GM18519 (cell line): ENCODE measurements at regions not wholly inside any gene's neighbourhood (a gene's known extent, or its start where the extent isn't known, plus 50 kb on each side); places are given as distances from the start of the nearest gene placed in this dataset.

Experiments used
- ATAC-seq: cut with Tn5 transposase; IDR thresholded peaks from one replicate; pipeline ENCODE4 v1.9.1; 2021; ENCODE audit warnings: mild to moderate bottlenecking, moderate library complexity; ENCODE audit not compliant: unreplicated experiment, low FRiP score

DNA sequence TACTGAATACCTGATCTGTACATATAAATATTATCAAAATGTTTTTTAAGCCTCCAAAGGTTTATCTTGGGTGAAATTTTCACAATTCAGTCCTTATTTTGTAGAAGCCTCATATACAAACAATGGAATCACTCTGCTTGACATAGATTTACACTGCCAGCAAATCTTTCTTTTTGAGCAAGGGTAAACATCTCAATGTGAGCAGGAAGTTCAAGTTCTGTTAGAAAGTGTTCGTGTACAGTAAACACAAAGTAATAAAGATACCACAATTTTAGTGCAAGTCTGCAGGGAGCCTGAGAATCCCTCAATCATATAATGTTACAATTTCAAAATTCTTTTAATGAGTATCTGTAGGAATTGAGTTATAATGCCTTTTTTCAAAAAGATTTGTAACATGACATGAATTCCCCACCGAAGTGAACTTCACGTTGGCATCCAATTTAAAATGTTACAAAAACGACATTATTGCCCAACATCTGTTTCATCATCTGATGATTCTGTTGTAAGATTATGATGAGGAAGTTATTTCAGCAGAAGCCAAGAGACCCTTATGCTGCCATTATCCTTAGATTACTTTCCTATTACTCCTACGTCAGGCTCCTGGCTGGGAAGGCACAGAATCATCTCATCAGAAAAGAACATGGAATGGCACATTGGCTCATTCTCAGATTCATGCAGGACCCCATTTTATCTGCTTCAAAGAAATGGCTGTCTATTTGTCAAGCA is 283.9 kb upstream of the ACVR2A start:
- no peak for ATAC-seq

DNA sequence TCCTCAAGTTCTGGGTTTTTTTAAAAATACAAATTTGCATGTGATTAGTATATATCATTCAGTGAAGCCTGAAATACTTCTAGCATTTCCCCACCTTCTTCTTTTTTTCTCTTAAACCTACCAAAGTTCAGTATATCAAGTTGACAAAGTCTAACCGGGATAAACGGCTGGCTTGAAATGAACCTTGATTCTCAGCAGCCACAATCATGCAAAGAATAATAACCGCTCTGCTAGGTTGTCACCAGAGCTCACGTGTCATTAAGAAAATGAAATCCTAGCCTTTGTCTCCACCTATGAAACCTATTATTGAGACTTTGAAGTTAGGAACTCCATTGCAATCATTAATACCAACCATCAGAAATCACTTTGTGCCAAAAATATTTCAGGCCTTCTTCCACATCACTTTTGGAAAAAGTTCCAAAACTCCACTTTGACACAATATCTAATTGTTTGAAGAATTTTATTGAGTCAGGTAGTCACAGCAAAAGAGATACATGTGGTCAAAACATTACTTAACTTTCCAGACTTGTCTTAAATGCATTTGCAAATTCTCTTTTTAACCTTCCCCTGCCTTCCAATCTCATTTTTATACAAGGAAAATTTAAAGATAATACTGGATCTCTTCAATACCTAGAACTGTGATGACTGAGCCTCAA is 285.6 kb upstream of the ACVR2A start:
- ATAC-seq: no peak

DNA sequence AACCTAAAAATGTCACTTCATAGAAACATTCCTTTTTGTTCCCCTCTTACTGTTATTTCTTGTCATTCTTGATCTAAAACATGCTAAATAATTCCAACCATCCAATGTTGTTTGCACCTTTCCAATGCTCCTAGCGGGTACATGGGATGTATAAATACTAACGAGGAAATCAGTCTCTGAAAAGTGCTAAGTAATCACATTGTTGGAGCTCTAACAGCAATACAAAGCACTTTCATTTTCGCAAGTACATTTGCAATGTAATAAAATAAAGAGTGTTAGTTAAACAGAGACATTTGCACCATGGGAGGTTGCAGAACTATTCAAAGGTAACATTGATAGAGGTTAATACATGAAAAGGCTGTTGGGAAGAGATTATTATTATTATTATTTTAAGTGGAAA is 286.2 kb upstream of the ACVR2A start:
- ATAC-seq: no peak

DNA sequence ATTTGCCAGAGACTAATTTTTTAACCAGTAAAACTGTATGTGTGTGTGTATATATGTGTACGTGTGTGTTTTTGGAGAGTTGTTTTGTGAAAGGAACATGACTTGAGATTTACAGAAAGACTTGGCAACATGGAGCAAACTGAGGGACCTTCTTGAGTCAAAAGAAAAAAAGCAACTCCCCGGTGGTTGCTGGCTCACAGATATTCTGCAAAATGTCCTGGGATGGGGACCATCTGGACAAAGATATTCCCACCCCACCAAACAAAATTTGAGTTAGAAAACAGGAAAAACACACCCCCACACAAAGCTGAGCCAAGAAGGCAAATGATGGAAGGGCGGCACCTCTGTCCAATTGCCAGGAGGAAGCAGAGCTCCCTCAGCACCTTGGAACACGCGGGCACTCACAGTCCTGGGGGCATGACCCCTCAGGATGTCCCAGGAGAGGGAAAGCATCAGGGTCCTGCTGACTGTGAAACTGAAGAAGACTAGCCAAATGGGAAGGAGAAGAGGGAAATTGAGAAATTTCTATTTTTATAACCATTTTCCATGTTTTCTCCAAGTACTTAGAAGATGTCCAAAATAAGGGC is 290.2 kb upstream of the ACVR2A start:
- no peak for ATAC-seq

DNA sequence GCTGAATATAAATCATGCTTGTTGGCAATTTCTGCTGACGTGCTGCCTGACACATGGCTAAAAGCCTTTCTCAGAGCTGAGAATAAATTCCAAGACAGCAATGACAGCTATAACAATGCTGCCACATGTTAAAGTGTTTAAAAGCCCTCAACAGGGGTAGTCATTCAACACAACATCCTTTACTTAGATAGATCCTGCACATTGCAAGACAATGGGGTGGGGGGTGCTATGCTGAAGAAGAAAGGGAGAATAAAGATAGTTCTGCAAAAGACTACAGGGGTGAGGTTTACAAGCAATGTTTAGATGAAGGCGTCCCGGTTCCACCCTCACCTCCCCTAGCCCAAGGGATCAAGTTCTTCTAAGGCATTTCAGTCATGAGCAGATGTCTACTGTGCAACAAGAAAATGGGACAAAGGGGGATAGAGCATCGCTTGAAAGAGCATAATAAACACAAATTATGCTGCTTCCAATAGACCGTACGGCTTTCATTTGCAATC is 291.0 kb upstream of the ACVR2A start:
- no peak for ATAC-seq

DNA sequence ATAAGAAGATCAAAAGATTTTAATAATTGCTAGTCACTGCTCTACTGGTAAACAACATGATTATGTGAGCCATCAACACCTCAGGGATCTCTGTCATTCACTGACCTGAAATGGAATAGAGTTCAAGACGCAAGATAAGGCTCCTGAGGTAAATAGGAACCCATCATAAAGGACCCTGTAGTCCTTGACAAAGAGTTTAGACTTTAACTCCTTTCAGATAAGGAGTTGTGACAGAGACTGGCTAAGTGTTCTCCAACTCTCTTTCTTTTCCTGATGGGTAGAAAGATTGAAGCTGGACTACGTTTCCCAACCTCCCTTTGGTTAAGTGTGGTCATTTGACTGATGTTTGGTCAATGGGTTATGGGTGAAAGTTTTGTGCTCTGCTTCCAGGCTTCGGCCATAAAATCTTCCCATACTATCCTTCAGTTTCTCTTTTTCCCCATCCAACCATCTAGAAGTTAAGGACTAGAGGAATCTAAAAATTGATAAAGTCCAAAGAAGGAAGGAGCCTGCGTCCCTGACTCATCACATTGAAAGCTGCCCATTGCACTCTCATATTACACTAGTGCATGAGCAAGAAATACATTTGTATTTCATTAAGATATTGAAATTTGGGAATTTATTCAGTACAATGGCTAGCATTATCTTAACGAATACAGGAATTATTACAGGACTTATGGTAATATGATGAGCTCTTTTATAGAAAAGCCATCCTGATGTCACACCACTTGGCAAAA is 293.7 kb upstream of the ACVR2A start:
- ATAC-seq: no peak

DNA sequence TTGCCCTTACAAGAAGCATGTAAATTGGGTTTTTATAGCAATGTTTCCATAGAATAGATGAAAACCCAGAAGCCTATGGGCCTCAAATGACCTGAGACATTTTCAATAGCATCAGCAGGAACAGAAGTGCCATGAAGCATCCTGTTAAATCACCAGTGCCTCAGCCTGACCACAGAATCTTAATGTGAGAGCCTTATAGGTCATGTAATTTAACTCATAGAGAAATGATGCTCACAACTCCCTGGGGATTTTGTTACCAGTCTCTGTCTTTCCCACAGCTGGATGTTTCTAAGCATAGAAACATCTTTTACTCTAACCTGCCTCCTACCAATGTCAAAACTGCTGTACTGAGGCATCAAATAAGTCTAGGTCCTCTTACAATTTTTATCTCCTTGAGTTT is 295.8 kb upstream of the ACVR2A start:
- ATAC-seq: no peak

DNA sequence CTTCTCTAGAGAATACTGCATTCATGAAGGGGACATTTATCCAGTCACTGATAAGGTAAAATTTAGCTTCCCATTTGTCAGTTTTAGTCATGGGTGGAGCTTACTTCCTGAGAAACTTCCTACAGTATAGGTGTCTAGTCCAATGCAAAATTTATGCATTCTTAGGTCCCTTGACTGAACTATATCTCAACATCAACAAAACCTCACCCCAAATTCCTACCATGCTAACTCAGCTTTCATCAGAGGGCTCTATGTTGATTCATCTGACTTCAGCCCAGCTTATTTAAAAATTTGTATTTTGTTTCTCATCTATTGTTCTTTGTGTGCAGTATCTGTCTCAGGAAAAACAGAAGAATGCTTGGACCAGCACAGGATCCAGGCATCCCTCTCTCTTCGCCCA is 296.4 kb upstream of the ACVR2A start:
- ATAC-seq: no peak

DNA sequence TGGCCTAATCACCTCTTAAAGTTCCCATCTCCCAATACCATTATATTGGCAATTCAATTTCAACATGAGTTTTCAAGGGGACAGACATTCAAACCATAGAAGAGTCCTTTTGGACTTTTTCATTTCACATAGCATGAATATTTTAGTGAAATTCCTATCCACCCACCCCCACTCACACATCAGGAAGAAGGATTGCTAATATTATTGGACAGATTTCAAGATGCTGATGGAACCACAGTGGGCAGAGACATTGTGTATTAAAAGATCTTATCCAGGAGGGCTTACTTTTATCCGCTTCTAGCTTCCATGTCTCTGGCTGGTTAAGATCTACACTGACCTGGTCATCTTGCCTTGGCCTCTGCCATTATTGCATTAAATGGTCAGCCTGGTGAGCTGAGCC is 297.4 kb upstream of the ACVR2A start:
- no peak for ATAC-seq

DNA sequence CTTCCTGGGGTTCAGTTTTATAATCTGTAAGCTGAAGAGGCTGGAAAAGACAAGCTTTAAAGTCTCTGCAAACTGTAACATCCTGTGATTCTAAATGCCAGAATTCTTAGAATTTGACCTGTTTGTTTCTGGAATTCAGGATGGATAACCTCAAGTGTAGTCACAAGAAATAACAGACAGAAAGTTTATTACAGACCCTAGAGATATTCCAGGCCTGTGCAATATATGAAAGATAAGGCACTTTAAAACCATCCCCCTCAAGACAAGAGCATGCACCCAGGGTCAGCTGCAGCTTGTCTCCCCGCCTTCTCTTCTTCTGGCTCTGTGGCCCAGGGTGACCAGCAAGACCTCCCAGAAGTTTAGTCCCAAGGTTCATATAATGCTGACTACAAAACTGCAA is 298.7 kb upstream of the ACVR2A start:
- ATAC-seq: no peak

DNA sequence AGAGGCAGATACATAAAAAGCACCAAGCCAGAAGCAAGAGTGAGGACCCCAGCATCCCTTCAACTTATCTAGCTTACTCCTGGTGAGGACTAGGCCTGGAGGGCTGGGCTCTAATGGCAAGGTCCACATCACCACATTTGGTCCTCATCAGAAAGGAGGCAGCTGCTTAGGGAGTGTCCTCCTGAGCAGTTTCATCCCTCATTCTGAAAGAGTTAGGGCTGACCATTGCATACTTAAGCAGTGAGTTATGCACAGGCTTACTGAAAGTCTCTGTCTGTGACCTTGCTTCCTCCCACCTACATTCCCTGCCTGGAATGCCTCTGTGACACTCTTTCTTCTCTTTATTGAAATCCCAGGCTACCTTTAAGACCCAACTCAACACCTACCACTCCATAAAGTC is 301.8 kb upstream of the ACVR2A start:
- no peak for ATAC-seq

DNA sequence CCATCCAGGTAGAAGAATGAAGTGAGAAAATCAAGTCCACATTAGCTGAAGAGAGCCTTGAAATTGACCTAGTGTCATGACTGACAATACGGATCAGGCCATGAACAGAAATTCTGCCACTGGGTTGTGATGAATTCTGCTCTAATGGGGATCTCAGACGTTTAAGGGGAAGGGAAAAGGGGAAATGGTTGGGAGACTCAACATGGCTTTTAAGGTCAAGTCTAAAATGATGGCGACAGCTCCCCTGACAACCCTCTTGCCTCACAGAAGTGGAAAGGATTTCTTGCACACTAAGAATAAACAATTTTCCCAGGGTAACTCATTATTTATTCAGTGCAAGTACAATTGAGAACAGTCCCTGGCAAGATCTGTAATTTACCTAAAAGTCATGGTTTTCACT is 302.5 kb upstream of the ACVR2A start:
- ATAC-seq: no peak

DNA sequence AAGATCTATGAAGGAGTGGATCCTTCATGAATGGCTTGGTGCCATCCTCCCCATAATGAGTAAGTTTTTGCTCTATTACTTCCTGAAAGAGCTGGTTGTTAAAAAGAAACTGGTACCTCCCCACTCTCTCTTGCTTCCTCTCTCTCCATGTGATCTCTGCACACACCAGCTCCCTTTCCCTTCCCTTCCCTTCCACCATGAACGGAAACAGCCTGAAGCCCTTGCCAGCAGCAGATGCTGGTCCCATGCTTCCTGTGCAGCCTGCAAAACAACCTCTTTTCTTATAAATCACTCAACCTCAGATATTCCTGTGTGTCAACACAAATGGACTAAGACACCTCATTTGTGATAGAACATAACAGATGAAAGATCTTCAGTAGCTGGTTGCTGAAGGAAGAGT is 303.5 kb upstream of the ACVR2A start:
- ATAC-seq: no peak

DNA sequence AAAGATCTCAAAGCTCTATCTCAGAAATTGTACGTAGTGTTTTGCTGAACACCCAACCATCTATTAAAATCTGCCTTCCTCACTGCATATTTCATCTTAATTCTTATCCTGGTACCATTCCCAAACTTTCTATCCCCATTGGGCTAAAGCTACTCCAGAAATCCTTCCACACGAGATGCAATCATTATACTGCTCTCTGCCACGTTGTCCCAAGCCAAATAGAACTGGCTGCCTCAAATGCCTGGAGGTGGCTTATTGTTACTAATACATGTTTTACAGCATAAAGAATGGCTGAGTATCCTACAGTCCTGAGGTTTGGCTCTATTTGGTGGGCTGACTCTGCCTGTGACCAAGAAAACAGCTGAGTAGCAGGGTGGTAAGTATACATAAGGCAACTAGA is 306.0 kb upstream of the ACVR2A start:
- no peak for ATAC-seq

DNA sequence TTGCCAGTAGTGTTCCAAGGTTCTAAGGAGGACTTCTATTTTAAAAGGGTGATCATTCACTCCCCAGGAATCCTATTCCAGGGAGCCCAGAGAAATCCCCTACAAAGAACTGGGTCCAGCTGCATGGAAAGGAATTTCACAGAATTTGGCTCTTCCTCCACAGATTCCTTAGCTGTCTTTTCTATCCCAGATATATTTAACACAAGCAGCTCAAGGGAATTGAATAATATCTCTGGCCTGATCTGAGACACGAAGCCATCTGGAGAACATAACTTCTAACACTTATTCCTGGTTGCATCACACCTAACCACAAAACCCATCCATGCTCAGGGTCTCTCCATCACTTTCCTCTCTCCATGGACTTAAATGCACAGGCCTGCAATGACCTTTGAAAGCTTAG is 306.7 kb upstream of the ACVR2A start:
- ATAC-seq: no peak

DNA sequence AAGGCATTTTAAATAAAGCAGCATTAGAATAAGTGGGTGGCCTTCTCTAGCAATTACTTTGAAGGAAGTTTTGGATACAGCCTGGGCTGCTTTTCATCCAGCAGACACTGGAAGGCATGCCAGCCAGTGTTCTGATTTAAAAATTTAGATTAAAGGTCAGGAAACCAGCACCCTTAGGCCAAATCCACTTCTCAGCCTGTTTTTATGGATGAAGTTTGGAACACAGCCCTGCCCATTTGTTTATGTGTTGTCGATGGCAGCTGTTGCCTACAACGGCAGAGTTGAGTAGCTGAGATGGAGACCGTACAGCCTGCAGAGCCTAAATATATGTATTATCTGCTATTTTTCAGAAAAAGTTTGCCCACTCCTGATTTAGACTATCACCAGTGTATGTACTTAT is 313.6 kb upstream of the ACVR2A start:
- no peak for ATAC-seq

DNA sequence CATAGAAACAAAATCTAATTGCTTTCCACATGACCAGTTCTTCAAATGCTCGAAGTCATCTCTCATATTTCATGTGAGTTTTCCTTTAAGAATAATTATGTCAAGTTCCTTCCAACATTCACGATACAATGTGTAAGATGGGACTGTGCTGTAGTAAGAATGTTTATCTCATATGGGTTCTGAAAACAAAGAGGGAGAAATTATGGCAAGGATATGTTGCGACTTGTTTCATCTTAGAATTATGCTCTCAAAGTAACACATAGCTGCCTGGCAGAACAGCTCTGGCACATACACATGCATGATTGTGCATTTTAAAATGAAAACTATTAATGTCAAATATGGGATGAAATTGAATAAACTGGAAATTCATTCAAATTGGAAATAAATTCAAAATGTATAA is 314.8 kb upstream of the ACVR2A start:
- ATAC-seq: no peak

DNA sequence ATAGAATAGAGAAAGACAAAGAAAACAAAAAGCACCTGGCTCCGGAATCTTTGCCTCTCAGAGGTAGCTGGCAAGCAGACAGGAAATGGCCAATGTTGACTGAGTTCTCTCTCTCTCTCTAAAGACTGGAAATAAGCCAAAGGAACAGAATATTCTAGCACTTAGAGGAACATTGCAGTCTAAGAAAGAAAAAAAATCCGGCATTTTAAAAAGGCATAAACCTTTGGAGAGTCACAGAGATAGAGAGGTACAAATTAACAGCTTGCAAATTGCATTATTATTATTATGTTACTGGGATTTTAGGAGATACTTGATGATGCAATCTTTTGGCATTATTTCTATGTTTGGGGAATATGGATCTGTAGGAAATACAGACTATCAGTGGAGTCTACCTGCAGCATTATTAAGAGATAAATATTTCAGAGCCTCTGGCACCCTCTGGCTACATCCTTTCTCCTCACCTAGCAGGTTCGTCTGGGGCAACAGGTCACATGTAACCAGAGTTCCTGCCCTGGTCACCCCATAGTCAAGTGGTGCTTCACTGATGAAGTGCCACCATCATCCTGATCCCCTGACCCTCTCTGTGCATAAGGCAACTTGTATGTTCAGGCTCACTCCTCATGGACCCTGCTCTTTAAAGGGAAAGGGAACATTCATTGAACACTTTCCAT is 318.9 kb upstream of the ACVR2A start:
- no peak for ATAC-seq

DNA sequence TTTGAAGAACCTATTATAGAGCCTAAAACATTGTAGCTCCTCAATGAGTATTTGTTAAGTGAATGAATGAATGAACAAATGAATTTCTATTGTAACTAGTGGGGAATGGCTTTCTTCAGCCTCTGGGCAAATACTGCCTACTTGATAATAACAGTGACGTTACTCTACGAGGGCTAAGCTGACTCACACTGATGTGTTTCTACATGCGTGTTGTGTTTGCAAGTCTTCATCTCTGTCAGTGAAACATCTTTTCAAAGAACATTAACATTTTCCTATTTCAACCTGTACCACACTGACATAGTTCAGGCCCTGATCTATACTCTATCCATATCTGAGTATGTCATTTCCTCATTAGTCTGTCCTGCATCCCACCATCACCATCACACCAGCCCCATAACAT is 319.9 kb upstream of the ACVR2A start:
- ATAC-seq: no peak

DNA sequence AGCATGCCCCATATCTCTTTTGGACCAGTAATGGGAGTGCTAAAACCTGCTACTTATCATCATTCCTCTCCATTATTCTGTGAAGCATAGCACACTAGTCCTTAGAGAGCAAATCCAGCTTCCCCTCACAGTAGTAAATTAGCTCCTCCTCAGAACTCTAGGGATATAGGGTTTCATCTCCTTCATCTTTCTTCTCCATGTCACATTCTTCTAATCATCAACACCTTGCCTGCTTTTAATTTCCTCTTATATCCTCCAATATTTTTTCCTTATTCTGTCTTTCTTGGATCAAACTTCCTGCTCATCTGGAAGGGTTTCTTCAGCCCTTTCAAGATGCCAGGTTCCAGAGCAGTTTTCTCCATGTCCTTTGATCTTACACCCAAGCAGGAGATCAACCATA is 321.4 kb upstream of the ACVR2A start:
- ATAC-seq: no peak

DNA sequence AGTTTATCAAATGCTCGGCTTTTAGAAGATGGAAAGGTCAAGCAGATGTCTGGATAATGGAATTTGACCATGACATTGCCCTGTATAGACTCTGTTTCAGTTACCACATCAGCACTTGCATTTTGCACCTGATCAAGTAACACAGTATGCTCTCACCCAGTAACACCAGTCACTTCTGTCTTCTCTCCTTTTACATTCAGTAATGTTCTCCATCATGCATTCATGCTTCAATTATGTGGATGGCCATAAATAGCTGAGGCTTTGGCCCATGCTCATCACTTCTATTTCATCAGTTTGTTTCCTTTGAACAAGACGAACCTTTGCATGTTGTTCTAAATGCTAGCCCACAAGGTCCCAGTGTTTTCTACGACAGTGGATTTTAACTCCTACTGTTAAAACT is 322.9 kb upstream of the ACVR2A start:
- no peak for ATAC-seq
